ENCODE measurements at regions not wholly inside any gene's neighbourhood (a gene's known extent, or its start where the extent isn't known, plus 50 kb on each side); places are given as distances from the start of the nearest gene placed in this dataset.

DNA sequence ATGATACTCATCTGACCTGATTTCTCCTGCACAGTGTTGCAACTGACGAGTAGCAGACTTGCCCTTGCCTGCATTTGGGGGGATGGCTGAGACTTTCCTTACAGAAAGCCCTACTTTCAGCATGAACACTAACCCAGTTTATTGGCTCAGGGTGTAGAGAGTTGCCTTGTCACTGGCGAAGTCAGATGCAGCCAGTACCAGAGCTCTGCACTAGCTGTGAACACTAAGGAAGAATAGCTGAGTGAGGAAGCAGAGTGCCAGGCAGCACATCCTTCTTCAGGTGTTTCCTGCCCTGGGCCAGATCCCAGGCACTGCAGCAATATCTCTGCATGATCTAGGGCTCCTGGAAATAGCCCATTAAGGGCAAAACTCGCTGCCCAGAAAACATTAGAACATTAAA lies 154.0 kb upstream of the SYNPR start:
- TF ChIP-seq CTCF (IDR thresholded peaks at IDR 0.05) (no peak), POLR2AphosphoS5 (IDR thresholded peaks at IDR 0.05; ENCODE audit: low read depth, low read length) (no peak), SIN3A (IDR thresholded peaks at IDR 0.05; ENCODE audit: borderline replicate concordance, insufficient read depth, low read depth, low read length) (no peak)
- TF ChIP-seq, protein P1, sequence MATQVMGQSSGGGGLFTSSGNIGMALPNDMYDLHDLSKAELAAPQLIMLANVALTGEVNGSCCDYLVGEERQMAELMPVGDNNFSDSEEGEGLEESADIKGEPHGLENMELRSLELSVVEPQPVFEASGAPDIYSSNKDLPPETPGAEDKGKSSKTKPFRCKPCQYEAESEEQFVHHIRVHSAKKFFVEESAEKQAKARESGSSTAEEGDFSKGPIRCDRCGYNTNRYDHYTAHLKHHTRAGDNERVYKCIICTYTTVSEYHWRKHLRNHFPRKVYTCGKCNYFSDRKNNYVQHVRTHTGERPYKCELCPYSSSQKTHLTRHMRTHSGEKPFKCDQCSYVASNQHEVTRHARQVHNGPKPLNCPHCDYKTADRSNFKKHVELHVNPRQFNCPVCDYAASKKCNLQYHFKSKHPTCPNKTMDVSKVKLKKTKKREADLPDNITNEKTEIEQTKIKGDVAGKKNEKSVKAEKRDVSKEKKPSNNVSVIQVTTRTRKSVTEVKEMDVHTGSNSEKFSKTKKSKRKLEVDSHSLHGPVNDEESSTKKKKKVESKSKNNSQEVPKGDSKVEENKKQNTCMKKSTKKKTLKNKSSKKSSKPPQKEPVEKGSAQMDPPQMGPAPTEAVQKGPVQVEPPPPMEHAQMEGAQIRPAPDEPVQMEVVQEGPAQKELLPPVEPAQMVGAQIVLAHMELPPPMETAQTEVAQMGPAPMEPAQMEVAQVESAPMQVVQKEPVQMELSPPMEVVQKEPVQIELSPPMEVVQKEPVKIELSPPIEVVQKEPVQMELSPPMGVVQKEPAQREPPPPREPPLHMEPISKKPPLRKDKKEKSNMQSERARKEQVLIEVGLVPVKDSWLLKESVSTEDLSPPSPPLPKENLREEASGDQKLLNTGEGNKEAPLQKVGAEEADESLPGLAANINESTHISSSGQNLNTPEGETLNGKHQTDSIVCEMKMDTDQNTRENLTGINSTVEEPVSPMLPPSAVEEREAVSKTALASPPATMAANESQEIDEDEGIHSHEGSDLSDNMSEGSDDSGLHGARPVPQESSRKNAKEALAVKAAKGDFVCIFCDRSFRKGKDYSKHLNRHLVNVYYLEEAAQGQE (IDR thresholded peaks at IDR 0.05; ENCODE audit: insufficient read depth in 1 of 2, low read depth in 2 of 2, low read length in 1 of 2) = no peak

Data from Panc1 (cell line).